ENCODE measurements at regions not wholly inside any gene's neighbourhood (a gene's known extent, or its start where the extent isn't known, plus 50 kb on each side); places are given as distances from the start of the nearest gene placed in this dataset.

GRCh38 chr3:51610708-51611107, 60.3 kb upstream of the TEX264 start:
- Histone ChIP-seq H3K9me3 (ENCODE audit: insufficient read depth in 2 of 2, low read depth in 1 of 2, low read length in 1 of 2) (peaks cover 0 to 13% of the 10 kb centered on the region in 2 experiments; a peak in 1 of 4 replicates), H3K4me3 (ENCODE audit: extremely low read depth in 1 of 4, insufficient read depth in 2 of 4, low read depth in 3 of 4, low read length in 4 of 4) (no peak overlapping the region), H2BK12ac (ENCODE audit: low read depth, low read length) (no peak overlapping the region), H3K18ac (ENCODE audit: extremely low read depth, low read length) (no peak overlapping the region), H3K4me1 (replicated peaks in 1 of 4; ENCODE audit: control insufficient read depth in 3 of 4, insufficient read depth in 4 of 4, low read length in 3 of 4) (no peaks in the 10 kb centered on the region), H2BK5ac (ENCODE audit: low read depth, low read length) (no peak overlapping the region), H3K23me2 (ENCODE audit: low read depth, low read length) (no peaks in the 10 kb centered on the region), H2BK120ac (replicated peaks; ENCODE audit: low read depth, low read length) (no peak overlapping the region), H4K20me1 (replicated peaks in 1 of 2; ENCODE audit: control insufficient read depth in 1 of 2, insufficient read depth in 2 of 2, low read length in 2 of 2) (peaks cover 0 to 2% of the 10 kb centered on the region in 2 experiments), H4K5ac (ENCODE audit: insufficient read length, low read depth, low read length) (no peak overlapping the region), H3K27me3 (replicated peaks in 1 of 4; ENCODE audit: control insufficient read depth in 3 of 4, extremely low read depth in 1 of 4, insufficient read depth in 3 of 4, low read length in 3 of 4) (no peaks in the 10 kb centered on the region), H3K9ac (replicated peaks in 1 of 4; ENCODE audit: extremely low read depth in 1 of 4, low read depth in 3 of 4, low read length in 3 of 4) (no peak overlapping the region), H3K79me2 (ENCODE audit: control insufficient read depth in 1 of 2, insufficient read depth in 2 of 2, low read length in 2 of 2) (peaks cover 0 to 7% of the 10 kb centered on the region in 2 experiments; a peak in 2 of 4 replicates), H2BK20ac (ENCODE audit: low read length) (no peak overlapping the region), H3K36me3 (ENCODE audit: control insufficient read depth in 2 of 4, insufficient read depth in 4 of 4, low read length in 3 of 4) (peaks cover 0 to 13% (median 0%) of the 10 kb centered on the region in 4 experiments; a peak in 1 of 8 replicates), H2AFZ (ENCODE audit: low read length) (no peak overlapping the region), H4K91ac (replicated peaks; ENCODE audit: insufficient read length, low read length) (no peak overlapping the region), H4K8ac (ENCODE audit: extremely low read depth, insufficient read depth, low read length) (no peak overlapping the region), H3K56ac (replicated peaks; ENCODE audit: insufficient read length, low read depth, low read length) (no peak overlapping the region), H3K23ac (ENCODE audit: insufficient read length) (no peak overlapping the region), H3K14ac (ENCODE audit: insufficient read length) (no peak overlapping the region), H3K4me2 (ENCODE audit: insufficient read depth in 1 of 2, low read depth in 2 of 2, low read length in 2 of 2) (no peak overlapping the region), H3K27ac (ENCODE audit: low read depth, low read length) (no peak overlapping the region), H3K4ac (replicated peaks; ENCODE audit: insufficient read length, low read depth, low read length) (no peak overlapping the region), H3K79me1 (ENCODE audit: low read depth, low read length) (no peaks in the 10 kb centered on the region; the same call in 1 of the 2 replicates), H2BK15ac (ENCODE audit: low read length) (no peak overlapping the region), H2AK5ac (ENCODE audit: low read depth, low read length) (no peak overlapping the region)
- ChIA-PET CTCF (ENCODE audit: partially characterized antibody) (interaction anchor here (1.2 kb wide), 1 partner anchor 109 kb away, joined by 6 read pairs; no protein-coding TSS in a partner anchor), POLR2A (ENCODE audit: partially characterized antibody) (no interaction called here)
- no peak for TF ChIP-seq SP1 (IDR thresholded peaks at IDR 0.05; ENCODE audit: low read depth, low read length)
- no peak for TF ChIP-seq SUZ12 (IDR thresholded peaks at IDR 0.05; ENCODE audit: low read length)
- TF ChIP-seq SRF (IDR thresholded peaks at IDR 0.05; ENCODE audit: low read depth, low read length), result no peak
- TF ChIP-seq SP2 (IDR thresholded peaks at IDR 0.05; ENCODE audit: low read length), result no peak
- no peak for TF ChIP-seq POLR2AphosphoS5 (IDR thresholded peaks at IDR 0.05; ENCODE audit: low read depth, low read length)
- no peak for TF ChIP-seq YY1 (IDR thresholded peaks at IDR 0.05; ENCODE audit: low read depth, low read length)
- no peak for TF ChIP-seq GTF2F1 (IDR thresholded peaks at IDR 0.05; ENCODE audit: borderline replicate concordance, low read depth, low read length)
- no peak for TF ChIP-seq CTBP2 (IDR thresholded peaks at IDR 0.05; ENCODE audit: borderline replicate concordance, insufficient read depth, insufficient read length, low read length)
- TF ChIP-seq POLR2A (IDR thresholded peaks at IDR 0.05; ENCODE audit: control extremely low read depth in 1 of 2, low read depth in 2 of 2, low read length in 2 of 2), result no peak
- no peak for TF ChIP-seq CTCF (IDR thresholded peaks at IDR 0.05; ENCODE audit: control extremely low read depth in 1 of 3, insufficient read depth in 1 of 3, low read depth in 1 of 3, low read length in 3 of 3)
- no peak for TF ChIP-seq SIX5 (IDR thresholded peaks at IDR 0.05; ENCODE audit: low read depth, low read length)
- TF ChIP-seq JUND (IDR thresholded peaks at IDR 0.05; ENCODE audit: low read length), result no peak
- DNase-seq (ENCODE audit: low read depth in 1 of 2, low spot score in 2 of 2), result no peak
- no peak for FAIRE-seq
- WGBS, 2 experiments (ENCODE audit: extremely low coverage in 1 of 2, insufficient coverage in 1 of 2, insufficient read length in 1 of 2, insufficient replicate concordance in 2 of 2, low coverage in 1 of 2, low lambda C conversion rate in 2 of 2, missing lambda C conversion rate in 1 of 2), result 75% methylated on average over 1 of the region's 1 CpG; no CpG with 5 or more reads in 1 of the 2 experiments
